ENCODE measurements at regions not wholly inside any gene's neighbourhood (a gene's known extent, or its start where the extent isn't known, plus 50 kb on each side); places are given as distances from the start of the nearest gene placed in this dataset.

- TF ChIP-seq EZH2 (IDR thresholded peaks at IDR 0.05; ENCODE audit: borderline replicate concordance) (no peak), CTCF (IDR thresholded peaks at IDR 0.05; ENCODE audit: poor library complexity) (no peak), EZH2phosphoT487 (IDR thresholded peaks at IDR 0.05; ENCODE audit: low read depth, severe bottlenecking, unreplicated experiment) (no peak)
These were observed 204.5 kb upstream of the CDH5 start for GRCh38 chr16:66161942-66162341.
